OCI-LY1 (cell line): ENCODE measurements at regions not wholly inside any gene's neighbourhood (a gene's known extent, or its start where the extent isn't known, plus 50 kb on each side); places are given as distances from the start of the nearest gene placed in this dataset.

Source experiments
- H2AFZ ChIP-seq: fragments of 200-600 bp; sonication (generic), shearing (Covaris generic); 2 replicates; pipeline ENCODE4 v1.6.0; 2014; ENCODE audit warnings: antibody characterized with exemption, mild to moderate bottlenecking, low read length
- H3F3A ChIP-seq: fragments of 200-600 bp; sonication (generic), shearing (Covaris generic); 2 replicates; pipeline ENCODE4 v1.6.0; 2014; ENCODE audit warnings: mild to moderate bottlenecking, antibody characterized with exemption, low read length, moderate library complexity; ENCODE audit not compliant: insufficient read depth
- H3K27ac ChIP-seq: fragments of 200-600 bp; sonication (generic); 2 replicates; pipeline ENCODE4 v1.5.1; 2014; ENCODE audit warnings: low read length, mixed run types, mild to moderate bottlenecking, low read depth; ENCODE audit not compliant: poor library complexity, severe bottlenecking
- H3K27me3 ChIP-seq: fragments of 200-600 bp; sonication (generic); 2 replicates; pipeline ENCODE4 v1.6.0; 2014; ENCODE audit warnings: antibody characterized with exemption, mild to moderate bottlenecking, low read length, moderate library complexity; ENCODE audit not compliant: insufficient read depth
- H3K36me3 ChIP-seq: fragments of 200-600 bp; sonication (generic); 2 replicates; pipeline ENCODE4 v1.6.1; 2014; ENCODE audit warnings: mild to moderate bottlenecking, antibody characterized with exemption, low read length, moderate library complexity, mixed read lengths; ENCODE audit not compliant: insufficient read depth
- H3K4me1 ChIP-seq: fragments of 200-600 bp; sonication (generic); 2 replicates; pipeline ENCODE4 v1.5.1; 2014; ENCODE audit warnings: mild to moderate bottlenecking, low read length, moderate library complexity; ENCODE audit not compliant: insufficient read depth, severe bottlenecking
- H3K4me2 ChIP-seq: fragments of 200-600 bp; sonication (generic), shearing (Covaris generic); 2 replicates; pipeline ENCODE4 v1.6.1; 2014; ENCODE audit warnings: low read length
- H3K4me3 ChIP-seq: fragments of 200-600 bp; sonication (generic); 2 replicates; pipeline ENCODE4 v1.5.1; 2014; ENCODE audit warnings: low read length, low read depth, mild to moderate bottlenecking, mixed read lengths; ENCODE audit not compliant: poor library complexity, severe bottlenecking
- H3K79me2 ChIP-seq: fragments of 200-600 bp; shearing (Covaris generic); 2 replicates; pipeline ENCODE4 v1.6.1; 2016; ENCODE audit warnings: mixed run types, low read length, mixed read lengths; ENCODE audit not compliant: insufficient read depth
- H3K9ac ChIP-seq: fragments of 200-600 bp; sonication (generic), shearing (Covaris generic); 2 replicates; pipeline ENCODE4 v1.6.1; 2014; ENCODE audit warnings: mild to moderate bottlenecking, low read length, mixed read lengths
- H3K9me2 ChIP-seq: fragments of 200-600 bp; sonication (generic), shearing (Covaris generic); 2 replicates; pipeline ENCODE4 v1.6.1; 2014; ENCODE audit warnings: low read depth, mild to moderate bottlenecking, low read length, mixed read lengths
- H3K9me3 ChIP-seq: fragments of 200-600 bp; shearing (Covaris generic); 2 replicates; pipeline ENCODE4 v1.6.1; 2014; ENCODE audit warnings: low read length, mixed read lengths
- H4K20me1 ChIP-seq: fragments of 200-600 bp; sonication (generic), shearing (Covaris generic); 2 replicates; pipeline ENCODE4 v1.6.0; 2016; ENCODE audit warnings: mild to moderate bottlenecking, low read length; ENCODE audit not compliant: insufficient read depth
- EZH2 ChIP-seq: fragments of 200-600 bp; sonication (generic), shearing (Covaris generic); IDR thresholded peaks from 2 replicates; pipeline ENCODE4 v1.8.0; 2017; ENCODE audit warnings: borderline replicate concordance, mixed run types, mild to moderate bottlenecking, antibody characterized with exemption, low read length, moderate library complexity, mixed read lengths
- TF ChIP-seq, protein P1 (sequence below): fragments of 200-600 bp; sonication (generic), shearing (Covaris generic); IDR thresholded peaks from 2 replicates; pipeline ENCODE4 v1.5.1; 2017; ENCODE audit warnings: mild to moderate bottlenecking, antibody characterized with exemption, low read length, moderate library complexity, mixed read lengths

DNA sequence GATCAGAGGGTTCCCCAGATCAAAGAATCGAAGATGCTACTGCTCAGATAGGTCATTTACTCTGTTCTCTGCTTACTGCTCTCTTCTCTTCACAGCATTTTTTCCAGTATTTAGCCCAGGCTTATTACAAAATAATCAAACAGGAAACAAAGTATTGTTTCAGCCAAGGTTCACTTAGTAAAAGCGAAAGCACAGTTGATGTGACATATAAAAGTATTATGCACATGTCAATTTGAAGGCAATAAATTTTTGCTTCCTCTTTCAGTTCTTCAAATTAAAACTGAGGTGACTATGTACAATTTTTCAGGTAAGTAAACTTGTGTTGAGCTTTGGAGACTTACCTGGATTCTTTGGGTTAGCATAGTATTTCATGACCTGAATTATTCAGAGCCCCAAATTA is 262.8 kb upstream of the CHST9 start:
- no peaks in the 10 kb centered on the region for H3K4me1 ChIP-seq

DNA sequence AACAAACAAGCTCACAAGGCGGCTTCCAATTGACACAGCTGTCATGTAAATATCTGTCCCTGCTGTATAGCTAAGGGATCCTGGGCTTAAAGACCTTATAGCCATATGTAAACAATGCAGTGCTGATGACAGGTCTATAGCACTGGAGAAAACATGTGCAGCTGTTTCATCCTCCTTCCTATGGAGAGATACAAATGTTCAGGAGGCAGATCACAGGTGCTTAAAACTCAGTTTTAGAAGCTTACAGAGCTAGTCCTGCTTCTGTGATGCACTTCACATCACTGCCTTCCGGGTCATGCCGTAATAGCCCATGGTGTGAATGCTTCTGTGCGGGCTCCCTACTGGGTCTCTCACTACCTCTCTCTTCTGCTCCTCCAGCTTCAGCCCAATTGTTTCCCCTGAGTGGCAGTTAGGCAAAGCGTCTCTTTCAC is 262.4 kb upstream of the CHST9 start:
- Histone ChIP-seq H3K9ac (no peak overlapping the region), H2AFZ (no peak overlapping the region), H3F3A (no peaks in the 10 kb centered on the region), H3K4me1 (no peaks in the 10 kb centered on the region), H3K27me3 (no peaks in the 10 kb centered on the region), H3K27ac (no peak overlapping the region), H3K36me3 (no peaks in the 10 kb centered on the region), H3K4me2 (no peak overlapping the region), H3K4me3 (no peak overlapping the region), H3K9me3 (no peaks in the 10 kb centered on the region), H3K79me2 (no peaks in the 10 kb centered on the region), H3K9me2 (no peaks in the 10 kb centered on the region), H4K20me1 (no peaks in the 10 kb centered on the region)
- TF ChIP-seq, protein P1, sequence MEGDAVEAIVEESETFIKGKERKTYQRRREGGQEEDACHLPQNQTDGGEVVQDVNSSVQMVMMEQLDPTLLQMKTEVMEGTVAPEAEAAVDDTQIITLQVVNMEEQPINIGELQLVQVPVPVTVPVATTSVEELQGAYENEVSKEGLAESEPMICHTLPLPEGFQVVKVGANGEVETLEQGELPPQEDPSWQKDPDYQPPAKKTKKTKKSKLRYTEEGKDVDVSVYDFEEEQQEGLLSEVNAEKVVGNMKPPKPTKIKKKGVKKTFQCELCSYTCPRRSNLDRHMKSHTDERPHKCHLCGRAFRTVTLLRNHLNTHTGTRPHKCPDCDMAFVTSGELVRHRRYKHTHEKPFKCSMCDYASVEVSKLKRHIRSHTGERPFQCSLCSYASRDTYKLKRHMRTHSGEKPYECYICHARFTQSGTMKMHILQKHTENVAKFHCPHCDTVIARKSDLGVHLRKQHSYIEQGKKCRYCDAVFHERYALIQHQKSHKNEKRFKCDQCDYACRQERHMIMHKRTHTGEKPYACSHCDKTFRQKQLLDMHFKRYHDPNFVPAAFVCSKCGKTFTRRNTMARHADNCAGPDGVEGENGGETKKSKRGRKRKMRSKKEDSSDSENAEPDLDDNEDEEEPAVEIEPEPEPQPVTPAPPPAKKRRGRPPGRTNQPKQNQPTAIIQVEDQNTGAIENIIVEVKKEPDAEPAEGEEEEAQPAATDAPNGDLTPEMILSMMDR, result no peak
- no peak for TF ChIP-seq EZH2

More for the DNA sequence above, 262.8 kb upstream of the CHST9 start:
- H3F3A ChIP-seq, result no peaks in the 10 kb centered on the region
- no peaks in the 10 kb centered on the region for H3K36me3 ChIP-seq
- no peak overlapping the region for H3K9ac ChIP-seq
- H2AFZ ChIP-seq, result no peak overlapping the region
- no peak overlapping the region; the same call in 1 of the 2 replicates for H3K4me2 ChIP-seq
- no peaks in the 10 kb centered on the region for H3K9me2 ChIP-seq
- no peak overlapping the region for H3K4me3 ChIP-seq
- no peaks in the 10 kb centered on the region for H3K9me3 ChIP-seq
- no peak for TF ChIP-seq EZH2
- TF ChIP-seq, protein P1, result no peak
- H4K20me1 ChIP-seq, result no peaks in the 10 kb centered on the region
- no peaks in the 10 kb centered on the region for H3K27me3 ChIP-seq
- H3K79me2 ChIP-seq, result no peaks in the 10 kb centered on the region
- no peak overlapping the region for H3K27ac ChIP-seq

DNA sequence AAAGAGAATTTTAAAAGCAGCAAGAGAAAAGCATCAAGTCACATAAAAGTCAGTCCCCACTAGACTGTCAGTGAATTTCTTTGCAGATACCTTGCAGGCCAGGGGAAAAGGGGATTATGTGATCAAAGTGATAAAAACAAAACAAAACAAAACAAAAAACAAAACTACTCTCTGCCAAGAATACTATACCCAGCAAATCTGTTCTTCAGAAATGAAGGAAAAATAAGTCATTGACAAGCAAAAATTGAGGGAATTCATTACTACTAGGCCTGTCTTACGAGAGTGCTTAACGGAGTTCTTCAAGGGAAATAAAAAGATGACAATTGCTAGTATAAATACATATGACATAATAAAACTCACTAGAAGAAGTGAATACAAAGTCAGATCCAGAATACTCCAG is 245.5 kb upstream of the CHST9 start:
- H3F3A ChIP-seq, result no peaks in the 10 kb centered on the region
- no peaks in the 10 kb centered on the region for H3K9me3 ChIP-seq
- no peaks in the 10 kb centered on the region for H3K27me3 ChIP-seq
- no peak for TF ChIP-seq EZH2
- TF ChIP-seq, protein P1, result no peak
- no peak overlapping the region for H3K4me2 ChIP-seq
- H3K36me3 ChIP-seq, result no peaks in the 10 kb centered on the region
- H3K4me3 ChIP-seq, result no peak overlapping the region
- no peaks in the 10 kb centered on the region for H3K4me1 ChIP-seq
- no peak overlapping the region for H3K9ac ChIP-seq
- H2AFZ ChIP-seq, result no peak overlapping the region
- no peaks in the 10 kb centered on the region for H3K9me2 ChIP-seq
- no peaks in the 10 kb centered on the region for H3K79me2 ChIP-seq
- H4K20me1 ChIP-seq, result no peaks in the 10 kb centered on the region
- no peak overlapping the region for H3K27ac ChIP-seq
